ENCODE measurements at regions not wholly inside any gene's neighbourhood (a gene's known extent, or its start where the extent isn't known, plus 50 kb on each side); places are given as distances from the start of the nearest gene placed in this dataset.

GRCh38 chr14:97275276-97275675 is 478.1 kb downstream of the VRK1 start:
- DNase-seq (ENCODE audit: insufficient read length, low spot score) (no peak), FAIRE-seq (no peak)
- no peak for TF ChIP-seq CTCF (IDR thresholded peaks at IDR 0.05; ENCODE audit: insufficient read depth, missing control alignments)

GRCh38 chr14:97276573-97276972 is 479.4 kb downstream of the VRK1 start:
- FAIRE-seq, result no peak

GRCh38 chr14:97277711-97278110 is 480.5 kb downstream of the VRK1 start:
- DNase-seq (ENCODE audit: insufficient read length, low spot score), result no peak
- FAIRE-seq, result no peak
- TF ChIP-seq CTCF (IDR thresholded peaks at IDR 0.05; ENCODE audit: insufficient read depth, missing control alignments), result no peak

More at GRCh38 chr14:97276573-97276972, 479.4 kb downstream of the VRK1 start:
- DNase-seq (ENCODE audit: insufficient read length, low spot score), result no peak
- no peak for TF ChIP-seq CTCF (IDR thresholded peaks at IDR 0.05; ENCODE audit: insufficient read depth, missing control alignments)

GRCh38 chr14:97280526-97280925 is 483.3 kb downstream of the VRK1 start:
- DNase-seq (ENCODE audit: insufficient read length, low spot score) (no peak), FAIRE-seq (no peak)
- TF ChIP-seq CTCF (IDR thresholded peaks at IDR 0.05; ENCODE audit: insufficient read depth, missing control alignments), result no peak

- FAIRE-seq (no peak), DNase-seq (ENCODE audit: insufficient read length, low spot score) (no peak)
- TF ChIP-seq CTCF (IDR thresholded peaks at IDR 0.05; ENCODE audit: insufficient read depth, missing control alignments), result no peak
These were observed 484.6 kb downstream of the VRK1 start for GRCh38 chr14:97281741-97282140.

GRCh38 chr14:97282210-97283004 is 485.2 kb downstream of the VRK1 start:
- TF ChIP-seq CTCF (IDR thresholded peaks at IDR 0.05; ENCODE audit: insufficient read depth, missing control alignments), result no peak
- DNase-seq (ENCODE audit: insufficient read length, low spot score) (no peak), FAIRE-seq (no peak)

- no peak for TF ChIP-seq CTCF (IDR thresholded peaks at IDR 0.05; ENCODE audit: insufficient read depth, missing control alignments)
- DNase-seq (ENCODE audit: insufficient read length, low spot score) (no peak), FAIRE-seq (no peak)
These were observed 485.8 kb downstream of the VRK1 start for GRCh38 chr14:97283005-97283403.
